ENCODE measurements at regions not wholly inside any gene's neighbourhood (a gene's known extent, or its start where the extent isn't known, plus 50 kb on each side); places are given as distances from the start of the nearest gene placed in this dataset.

DNA sequence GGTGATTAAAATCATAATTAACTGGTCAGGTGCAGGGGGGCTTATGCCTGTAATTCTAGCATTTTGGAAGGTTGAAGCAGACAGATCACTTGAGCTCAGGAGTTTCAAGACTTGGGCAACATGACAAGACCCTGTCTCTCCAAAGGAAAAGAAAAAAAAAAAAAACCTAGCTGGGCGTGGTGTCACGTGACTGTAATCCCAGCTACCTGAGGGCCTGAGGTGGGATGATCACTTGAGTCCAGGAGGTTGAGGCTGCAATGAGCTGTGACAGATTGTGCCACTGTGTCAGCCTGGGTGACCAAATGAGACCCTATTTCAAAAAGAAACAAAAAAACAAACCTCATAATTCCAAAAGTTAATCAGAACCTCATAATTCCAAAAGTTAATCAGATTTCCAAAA, 505.5 kb downstream of the CDH8 start:
- no peak for TF ChIP-seq POLR2A (IDR thresholded peaks at IDR 0.05; ENCODE audit: low read depth)
- TF ChIP-seq, protein P1, sequence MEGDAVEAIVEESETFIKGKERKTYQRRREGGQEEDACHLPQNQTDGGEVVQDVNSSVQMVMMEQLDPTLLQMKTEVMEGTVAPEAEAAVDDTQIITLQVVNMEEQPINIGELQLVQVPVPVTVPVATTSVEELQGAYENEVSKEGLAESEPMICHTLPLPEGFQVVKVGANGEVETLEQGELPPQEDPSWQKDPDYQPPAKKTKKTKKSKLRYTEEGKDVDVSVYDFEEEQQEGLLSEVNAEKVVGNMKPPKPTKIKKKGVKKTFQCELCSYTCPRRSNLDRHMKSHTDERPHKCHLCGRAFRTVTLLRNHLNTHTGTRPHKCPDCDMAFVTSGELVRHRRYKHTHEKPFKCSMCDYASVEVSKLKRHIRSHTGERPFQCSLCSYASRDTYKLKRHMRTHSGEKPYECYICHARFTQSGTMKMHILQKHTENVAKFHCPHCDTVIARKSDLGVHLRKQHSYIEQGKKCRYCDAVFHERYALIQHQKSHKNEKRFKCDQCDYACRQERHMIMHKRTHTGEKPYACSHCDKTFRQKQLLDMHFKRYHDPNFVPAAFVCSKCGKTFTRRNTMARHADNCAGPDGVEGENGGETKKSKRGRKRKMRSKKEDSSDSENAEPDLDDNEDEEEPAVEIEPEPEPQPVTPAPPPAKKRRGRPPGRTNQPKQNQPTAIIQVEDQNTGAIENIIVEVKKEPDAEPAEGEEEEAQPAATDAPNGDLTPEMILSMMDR (IDR thresholded peaks at IDR 0.05) = no peak
